Calu3 (cell line): ENCODE measurements at regions not wholly inside any gene's neighbourhood (a gene's known extent, or its start where the extent isn't known, plus 50 kb on each side); places are given as distances from the start of the nearest gene placed in this dataset.

Source experiments
- BruUV-seq: library from RNA; stranded (reverse); fragments of 400-500 nt; replicated peaks from 2 replicates; lab custom pipeline; 2021; lab: Mats Ljungman, UMichigan
- CTCF ChIA-PET: fragments of 300-600 bp; sonication (Branson Sonifier 250); formaldehyde crosslinking; loops from one replicate; lab custom pipeline; 2022; ENCODE audit warnings: antibody characterized with exemption; lab: Charles Lee
- DNase-seq: peaks from one replicate; pipeline ENCODE4 v3.0.0; 2022
- H3K27ac Mint-ChIP-seq: one replicate; pipeline ENCODE4 v1.8.0; 2022; ENCODE audit warnings: mixed read lengths; ENCODE audit not compliant: unreplicated experiment
- H3K27me3 Mint-ChIP-seq: one replicate; pipeline ENCODE4 v1.8.0; 2022; ENCODE audit warnings: mixed read lengths; ENCODE audit not compliant: unreplicated experiment
- H3K36me3 Mint-ChIP-seq: one replicate; pipeline ENCODE4 v1.8.0; 2022; ENCODE audit warnings: mild to moderate bottlenecking, moderate library complexity, mixed read lengths; ENCODE audit not compliant: insufficient read depth, unreplicated experiment
- H3K4me1 Mint-ChIP-seq: one replicate; pipeline ENCODE4 v1.8.0; 2022; ENCODE audit warnings: mild to moderate bottlenecking, low read depth, mixed read lengths; ENCODE audit not compliant: unreplicated experiment
- H3K4me3 Mint-ChIP-seq: one replicate; pipeline ENCODE4 v1.8.0; 2022; ENCODE audit warnings: mild to moderate bottlenecking, low read depth, moderate library complexity, mixed read lengths; ENCODE audit not compliant: unreplicated experiment
- H3K9me3 Mint-ChIP-seq: one replicate; pipeline ENCODE4 v1.8.0; 2022; ENCODE audit warnings: low read depth, mixed read lengths; ENCODE audit not compliant: unreplicated experiment
- intact Hi-C: fragments of 100-400 bp; cut with micrococcal nuclease; formaldehyde crosslinking; loops from one replicate; pipeline ENCODE4 v1.10.0; 2022; ENCODE audit not compliant: unreplicated experiment
- TF ChIP-seq, protein P1 (sequence below): fragments of 200-600 bp; IDR thresholded peaks from one replicate; pipeline ENCODE4 v1.8.0; 2022; ENCODE audit warnings: antibody characterized with exemption; ENCODE audit not compliant: unreplicated experiment

DNA sequence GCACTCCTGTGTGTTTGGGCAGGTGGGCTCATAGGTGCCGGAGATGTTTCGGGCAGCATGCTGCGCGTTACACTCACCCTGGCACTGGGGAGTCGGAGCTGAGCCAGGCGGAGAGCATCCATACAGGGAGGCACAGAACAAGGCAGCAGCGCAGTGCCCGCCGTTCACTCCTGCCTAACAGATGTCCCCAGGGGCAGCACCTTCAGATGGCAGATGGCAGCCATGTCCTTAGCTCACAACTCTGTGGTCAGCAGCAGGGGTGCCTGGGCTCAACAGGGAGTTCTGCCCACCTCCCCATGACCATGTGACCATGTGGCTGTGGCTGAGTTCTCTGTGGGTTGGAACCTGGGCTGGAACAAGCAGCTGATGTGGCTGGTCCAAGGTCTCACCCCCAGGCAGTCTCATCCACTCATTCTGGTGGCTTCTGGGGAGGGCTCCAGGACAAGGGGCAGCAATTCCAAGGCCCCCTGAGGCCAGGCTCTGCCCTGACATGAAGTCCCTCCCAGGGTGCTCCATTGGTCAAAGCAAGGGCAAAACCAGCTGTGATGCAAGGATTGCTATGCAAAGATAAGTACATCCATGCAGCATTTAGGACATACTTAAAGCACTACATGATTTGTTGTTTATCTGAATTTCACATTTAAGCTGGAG, 64.2 kb downstream of the MRPL36 start:
- H3K4me3 Mint-ChIP-seq, result no peak overlapping the region
- DNase-seq, result no peak
- no peaks in the 10 kb centered on the region for H3K4me1 Mint-ChIP-seq
- peaks cover 75% of the 10 kb centered on the region for H3K27me3 Mint-ChIP-seq
- CTCF ChIA-PET, result interaction anchor here (1.5 kb wide), 1 partner anchor 28 kb away, joined by 4 read pairs; no protein-coding TSS in a partner anchor
- peaks cover 2% of the 10 kb centered on the region for H3K9me3 Mint-ChIP-seq
- intact Hi-C loops, result no loop called here
- H3K36me3 Mint-ChIP-seq, result no peaks in the 10 kb centered on the region
- no peak overlapping the region for H3K27ac Mint-ChIP-seq
- TF ChIP-seq, protein P1, sequence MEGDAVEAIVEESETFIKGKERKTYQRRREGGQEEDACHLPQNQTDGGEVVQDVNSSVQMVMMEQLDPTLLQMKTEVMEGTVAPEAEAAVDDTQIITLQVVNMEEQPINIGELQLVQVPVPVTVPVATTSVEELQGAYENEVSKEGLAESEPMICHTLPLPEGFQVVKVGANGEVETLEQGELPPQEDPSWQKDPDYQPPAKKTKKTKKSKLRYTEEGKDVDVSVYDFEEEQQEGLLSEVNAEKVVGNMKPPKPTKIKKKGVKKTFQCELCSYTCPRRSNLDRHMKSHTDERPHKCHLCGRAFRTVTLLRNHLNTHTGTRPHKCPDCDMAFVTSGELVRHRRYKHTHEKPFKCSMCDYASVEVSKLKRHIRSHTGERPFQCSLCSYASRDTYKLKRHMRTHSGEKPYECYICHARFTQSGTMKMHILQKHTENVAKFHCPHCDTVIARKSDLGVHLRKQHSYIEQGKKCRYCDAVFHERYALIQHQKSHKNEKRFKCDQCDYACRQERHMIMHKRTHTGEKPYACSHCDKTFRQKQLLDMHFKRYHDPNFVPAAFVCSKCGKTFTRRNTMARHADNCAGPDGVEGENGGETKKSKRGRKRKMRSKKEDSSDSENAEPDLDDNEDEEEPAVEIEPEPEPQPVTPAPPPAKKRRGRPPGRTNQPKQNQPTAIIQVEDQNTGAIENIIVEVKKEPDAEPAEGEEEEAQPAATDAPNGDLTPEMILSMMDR, result no peak
- no TSS peak for BruUV-seq

DNA sequence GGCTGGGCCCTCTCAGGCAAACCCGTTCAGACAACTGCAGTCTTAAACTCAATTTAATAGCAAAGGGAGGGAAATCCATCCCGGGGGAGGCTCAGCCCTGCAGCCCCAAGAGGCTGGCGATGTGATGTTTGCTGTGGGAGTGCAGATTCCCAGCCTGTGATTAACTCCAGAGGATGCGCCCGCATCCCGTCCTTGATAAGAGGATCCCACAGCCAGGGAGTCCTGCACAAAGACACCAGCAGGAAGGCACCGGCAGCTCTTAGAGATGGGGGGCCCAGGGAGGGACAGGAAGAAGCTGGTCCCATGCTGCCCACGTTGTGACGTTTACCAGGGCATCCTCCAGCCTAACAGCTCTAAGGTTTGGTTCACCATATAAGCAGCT, 64.7 kb downstream of the MRPL36 start:
- Mint-ChIP-seq H3K4me1 (no peaks in the 10 kb centered on the region), H3K27me3 (peaks cover 80% of the 10 kb centered on the region), H3K9me3 (peaks cover 2% of the 10 kb centered on the region), H3K36me3 (no peaks in the 10 kb centered on the region), H3K4me3 (no peak overlapping the region), H3K27ac (no peak overlapping the region)
- intact Hi-C loops, result no loop called here
- TF ChIP-seq, protein P1, result no peak
- no peak for DNase-seq
- CTCF ChIA-PET, result interaction anchor here (1.5 kb wide), 1 partner anchor 28 kb away, joined by 4 read pairs; no protein-coding TSS in a partner anchor
- BruUV-seq, result no TSS peak

DNA sequence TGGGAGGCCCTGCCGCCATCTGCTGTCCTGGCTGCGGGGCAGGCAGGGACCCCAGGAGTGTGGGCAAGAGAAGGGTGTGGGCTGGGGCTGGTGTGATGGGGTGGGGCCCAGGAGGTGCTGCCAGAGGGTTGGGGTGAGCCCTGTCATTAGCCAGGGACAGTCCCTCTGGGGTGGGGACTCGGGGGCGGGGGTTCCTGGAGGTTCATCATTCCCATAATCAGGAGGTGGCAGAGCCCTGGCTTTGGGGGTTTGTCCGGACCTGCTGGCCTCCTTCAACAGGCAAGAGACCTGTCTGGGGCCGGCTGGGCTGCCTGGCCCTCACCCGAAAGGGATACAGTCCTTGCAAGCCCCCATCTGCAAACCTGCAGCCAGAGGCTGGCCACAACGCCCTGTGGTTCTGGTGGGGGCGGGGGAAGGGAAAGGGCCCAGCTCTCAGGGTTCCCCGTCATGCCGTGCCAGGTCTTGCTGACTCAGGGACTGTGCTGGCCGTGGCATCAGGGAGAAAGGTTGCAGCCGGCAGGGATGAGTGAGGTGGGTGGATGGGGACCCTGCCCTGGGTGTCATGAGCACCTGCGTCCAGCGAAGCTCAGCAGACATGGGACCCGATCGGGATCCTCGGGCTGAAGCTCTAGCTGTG, 65.2 kb downstream of the MRPL36 start:
- Mint-ChIP-seq H3K27me3 (peaks cover 85% of the 10 kb centered on the region), H3K27ac (no peak overlapping the region), H3K4me3 (no peak overlapping the region), H3K4me1 (no peaks in the 10 kb centered on the region), H3K9me3 (peaks cover 2% of the 10 kb centered on the region), H3K36me3 (no peaks in the 10 kb centered on the region)
- no TSS peak for BruUV-seq
- CTCF ChIA-PET, result no interaction called here
- no peak for DNase-seq
- intact Hi-C loops, result no loop called here
- TF ChIP-seq, protein P1, result no peak

DNA sequence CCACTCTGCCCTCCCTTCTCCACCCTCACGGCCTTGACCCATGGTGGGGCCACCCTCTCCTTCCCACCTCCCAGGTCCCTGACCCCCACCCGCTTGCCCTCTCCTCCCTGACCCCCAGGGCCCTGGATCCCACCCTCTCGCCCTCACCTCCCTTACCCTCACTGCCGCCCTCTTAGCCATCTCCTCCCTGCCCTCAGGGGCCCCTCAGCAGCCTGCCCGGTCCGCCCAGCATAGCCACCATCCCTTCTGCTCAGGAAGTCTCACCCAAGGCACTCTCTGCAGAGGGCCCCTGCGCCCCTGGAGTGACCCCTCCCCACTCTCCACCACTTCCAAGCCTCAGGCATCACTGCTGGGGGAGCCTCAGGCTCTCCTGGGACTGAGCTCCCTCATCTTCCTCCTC, 66.3 kb downstream of the MRPL36 start:
- intact Hi-C loops, result no loop called here
- Mint-ChIP-seq H3K27ac (no peak overlapping the region), H3K4me1 (no peaks in the 10 kb centered on the region), H3K36me3 (no peaks in the 10 kb centered on the region), H3K9me3 (no peaks in the 10 kb centered on the region), H3K4me3 (no peak overlapping the region), H3K27me3 (peaks cover 84% of the 10 kb centered on the region)
- TF ChIP-seq, protein P1, result no peak
- CTCF ChIA-PET, result interaction anchor here (0.7 kb wide), 1 partner anchor 29 kb away, joined by 3 read pairs; no protein-coding TSS in a partner anchor
- no peak for DNase-seq
- BruUV-seq, result no TSS peak
